Right forelimb (tissue), 1 donor: ENCODE measurements at regions not wholly inside any gene's neighbourhood (a gene's known extent, or its start where the extent isn't known, plus 50 kb on each side); places are given as distances from the start of the nearest gene placed in this dataset.

ENCODE experiments used
- DNase-seq: peaks from one replicate; pipeline ENCODE4 v3.0.0-alpha.2; 2018

DNA sequence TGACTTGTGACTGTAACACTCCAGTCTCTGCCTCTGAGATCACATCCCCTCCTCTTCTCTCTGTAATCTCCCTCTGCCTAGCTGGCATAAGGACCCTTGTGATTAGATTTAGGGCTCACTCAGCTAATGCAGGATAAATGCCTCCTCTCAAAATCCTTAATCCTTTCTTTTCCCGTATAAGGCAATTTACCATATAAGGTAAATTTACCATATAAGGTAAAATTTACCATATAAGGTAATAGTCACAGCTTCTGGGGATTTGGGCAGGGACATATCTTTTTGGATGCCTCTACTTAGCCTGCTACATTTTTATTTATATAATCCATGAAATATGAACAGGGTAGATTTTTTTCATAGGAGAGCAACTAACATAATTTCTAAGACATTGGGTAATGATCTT is 318.0 kb upstream of the PUM3 start:
- DNase-seq = no peak

- no peak for DNase-seq
These were observed 313.1 kb upstream of the PUM3 start for GRCh38 chr9:3157011-3157410.

GRCh38 chr9:3151672-3152576 is 308.0 kb upstream of the PUM3 start:
- DNase-seq = no peak

DNA sequence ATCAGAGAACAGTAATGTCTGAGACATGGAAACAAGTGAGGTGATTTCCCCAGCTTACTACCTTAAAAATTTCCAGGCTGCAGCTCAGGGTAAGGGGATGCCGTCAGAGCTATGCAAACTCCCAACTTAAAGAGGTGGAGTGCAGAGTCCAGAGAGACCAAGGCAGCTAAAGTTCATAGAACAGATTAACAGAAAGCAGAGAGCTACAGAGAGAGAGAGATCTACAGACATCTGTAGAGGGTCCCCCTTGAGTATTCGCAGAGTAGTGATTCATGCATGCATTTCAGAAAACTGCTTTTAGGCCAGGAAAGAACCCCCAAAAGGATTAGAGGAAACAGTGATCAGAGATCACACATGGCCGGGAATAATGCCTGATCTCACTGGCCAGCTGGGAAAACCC is 306.2 kb upstream of the PUM3 start:
- no peak for DNase-seq

GRCh38 chr9:3138231-3139229 is 294.6 kb upstream of the PUM3 start:
- DNase-seq = no peak

GRCh38 chr9:3137347-3137695 is 293.4 kb upstream of the PUM3 start:
- no peak for DNase-seq

DNA sequence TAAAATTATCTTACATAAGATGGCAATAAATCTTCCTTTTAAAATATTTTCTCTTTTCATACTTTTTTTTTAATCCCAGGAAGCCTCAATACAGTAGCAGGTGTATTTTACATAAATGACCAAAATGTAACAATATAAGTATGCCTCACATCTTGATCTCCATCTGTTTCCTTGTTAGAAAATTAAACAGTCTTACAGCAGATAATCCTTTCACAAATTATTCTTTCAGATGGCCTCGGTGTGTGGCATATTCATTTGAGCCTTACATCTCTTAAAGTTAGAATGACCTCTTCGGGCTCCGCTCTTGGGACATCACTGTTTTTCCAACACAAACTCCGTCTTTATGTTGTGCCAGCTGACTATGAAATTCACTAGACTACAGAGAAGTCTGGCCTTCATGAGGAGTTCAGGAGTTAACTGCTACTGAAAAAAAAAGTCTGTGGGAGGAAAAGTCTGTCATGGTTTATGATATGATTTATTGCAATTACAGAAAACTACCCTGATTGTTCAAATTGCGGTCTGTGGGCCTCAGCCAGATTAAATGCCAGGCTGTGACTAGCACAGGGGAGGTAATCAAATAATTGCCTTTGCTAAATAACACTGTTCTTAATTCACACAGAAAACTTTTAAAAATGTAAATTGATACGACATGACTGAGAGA is 292.9 kb upstream of the PUM3 start:
- DNase-seq = no peak

DNA sequence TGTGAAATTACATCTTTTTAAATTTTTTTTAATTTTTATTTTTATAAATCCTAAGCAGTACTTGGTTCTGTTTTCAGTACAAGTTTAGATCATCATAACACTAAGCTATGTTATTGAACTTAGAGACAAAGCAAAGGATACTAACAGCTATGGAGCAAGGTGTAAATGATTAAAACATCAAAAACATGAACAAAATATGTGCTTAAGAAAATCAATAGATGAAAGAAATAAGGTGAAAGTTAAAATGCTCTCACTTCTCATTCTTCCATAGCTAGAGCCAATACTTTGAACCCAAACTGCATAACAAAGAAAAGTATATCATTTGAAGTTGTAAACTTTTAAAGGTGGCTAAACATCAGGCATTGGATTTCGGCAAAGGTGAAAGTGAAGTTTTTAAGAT is 292.3 kb upstream of the PUM3 start:
- DNase-seq = no peak

GRCh38 chr9:3127564-3127963 is 283.7 kb upstream of the PUM3 start:
- DNase-seq = no peak

DNA sequence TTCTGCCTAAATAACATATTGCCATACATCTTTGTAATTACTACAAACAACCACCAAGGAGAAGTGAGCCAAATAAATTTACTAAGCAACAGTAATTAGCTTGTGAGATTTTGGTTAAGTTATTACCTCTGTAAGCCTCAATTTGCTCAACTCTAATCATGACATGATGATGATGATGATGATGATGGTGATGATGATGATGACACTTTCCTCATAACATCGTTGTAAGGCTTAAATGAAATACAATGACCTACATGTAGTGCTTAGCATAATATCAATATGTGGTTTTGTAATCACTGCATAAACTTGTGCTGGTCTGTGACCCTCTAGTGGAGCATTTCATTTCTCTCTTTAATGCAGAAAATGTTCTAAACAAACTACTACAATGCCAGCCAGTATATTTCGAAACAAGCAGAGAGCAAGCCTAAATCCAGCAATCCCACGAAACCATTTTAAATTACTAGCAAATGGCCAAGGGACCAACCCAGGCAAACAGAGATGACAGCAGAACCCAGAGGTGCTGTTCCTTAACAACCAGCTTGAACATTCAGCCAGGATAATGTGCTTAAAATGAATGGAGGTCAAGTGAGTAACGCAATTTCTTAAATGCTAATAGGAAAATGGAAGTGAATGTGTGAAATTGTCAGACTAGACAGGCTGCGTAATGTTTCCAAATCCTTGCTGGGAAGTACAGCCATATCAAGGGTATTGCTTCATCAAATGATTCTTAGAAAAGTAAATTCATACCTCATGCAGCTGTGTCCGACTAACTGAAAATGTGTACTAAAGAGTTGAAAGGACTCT is 281.9 kb upstream of the PUM3 start:
- no peak for DNase-seq

DNA sequence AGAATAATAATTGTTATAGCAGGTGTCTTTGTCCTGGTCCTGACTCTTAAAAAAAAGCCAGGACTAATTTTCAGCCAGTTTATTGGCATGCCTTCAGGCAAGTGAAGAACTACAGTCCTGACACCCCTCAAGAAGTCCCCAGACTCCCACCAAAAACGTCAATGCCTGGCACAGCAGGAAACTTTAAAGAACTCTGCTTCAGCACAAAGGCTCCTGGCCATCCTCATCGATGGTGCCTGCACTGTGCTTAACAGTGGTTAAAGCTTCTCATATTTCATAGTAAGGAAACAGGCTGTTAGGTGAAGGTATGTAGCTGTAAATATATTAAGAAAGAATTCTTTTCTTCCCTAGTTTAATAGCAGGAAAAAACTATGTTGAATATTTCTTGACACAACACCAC is 280.1 kb upstream of the PUM3 start:
- DNase-seq = no peak

DNA sequence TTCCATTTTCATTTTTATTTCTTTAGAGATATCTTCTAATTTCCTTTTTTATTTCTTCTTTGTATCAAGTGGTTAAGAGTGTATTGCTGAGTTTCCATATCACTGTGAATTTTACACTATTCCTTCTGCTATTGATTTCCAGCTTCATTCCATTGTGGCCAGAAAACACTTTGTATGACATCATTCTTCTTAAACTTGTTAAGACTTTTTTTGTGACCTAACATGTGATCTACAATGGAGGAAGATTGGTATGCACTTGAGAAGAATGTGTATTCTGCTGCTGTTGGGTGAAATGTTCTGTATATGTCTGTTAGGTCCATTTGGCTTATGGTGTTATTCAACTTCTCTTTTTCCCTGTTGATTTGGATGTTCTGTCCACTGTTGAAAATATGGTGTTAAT is 274.2 kb upstream of the PUM3 start:
- DNase-seq = no peak

DNA sequence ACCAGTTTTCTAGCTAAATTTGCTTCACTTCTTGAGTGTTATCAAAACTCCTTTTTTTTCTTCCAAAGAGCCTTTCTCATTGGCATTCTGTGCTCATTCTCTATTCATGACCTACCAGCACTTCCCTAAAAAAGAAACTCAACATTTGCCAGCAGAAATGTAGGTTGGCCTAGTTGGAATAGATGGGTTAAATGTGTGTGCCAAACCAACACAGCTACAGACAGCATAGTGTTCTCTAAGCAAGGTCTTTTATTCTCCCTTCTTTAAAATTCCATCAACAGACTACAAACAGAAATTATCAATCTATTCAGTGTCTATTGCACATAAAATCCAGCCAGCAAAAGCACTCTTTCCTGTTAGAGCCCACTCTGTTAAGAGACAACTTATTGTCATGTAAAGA is 255.8 kb upstream of the PUM3 start:
- DNase-seq = no peak

- no peak for DNase-seq
These were observed 244.3 kb upstream of the PUM3 start for GRCh38 chr9:3088219-3088618.

GRCh38 chr9:3087697-3088096 is 243.8 kb upstream of the PUM3 start:
- DNase-seq = no peak

- DNase-seq = no peak
These were observed 237.1 kb upstream of the PUM3 start for GRCh38 chr9:3080951-3081350.

DNA sequence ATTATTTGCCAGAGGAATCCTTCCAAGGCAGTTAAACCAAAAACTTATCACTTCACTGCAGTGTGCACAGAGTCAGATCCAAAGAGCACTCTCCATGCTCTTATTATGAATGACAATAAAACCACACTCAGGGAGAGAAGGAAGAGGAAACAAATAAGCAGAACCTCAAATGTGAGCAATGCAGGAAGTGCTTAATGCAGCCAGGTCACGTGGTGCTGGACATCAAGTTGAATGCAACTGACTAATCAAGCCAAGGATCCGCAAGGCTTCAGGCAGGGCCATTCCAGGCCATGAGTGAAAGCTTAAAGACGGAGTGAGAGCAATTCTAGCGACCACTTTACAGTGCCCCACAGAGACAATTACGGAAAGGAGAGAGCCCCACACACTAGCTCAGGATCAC is 230.4 kb upstream of the PUM3 start:
- no peak for DNase-seq

- DNase-seq = no peak
These were observed 222.7 kb upstream of the PUM3 start for GRCh38 chr9:3066591-3066990.

DNA sequence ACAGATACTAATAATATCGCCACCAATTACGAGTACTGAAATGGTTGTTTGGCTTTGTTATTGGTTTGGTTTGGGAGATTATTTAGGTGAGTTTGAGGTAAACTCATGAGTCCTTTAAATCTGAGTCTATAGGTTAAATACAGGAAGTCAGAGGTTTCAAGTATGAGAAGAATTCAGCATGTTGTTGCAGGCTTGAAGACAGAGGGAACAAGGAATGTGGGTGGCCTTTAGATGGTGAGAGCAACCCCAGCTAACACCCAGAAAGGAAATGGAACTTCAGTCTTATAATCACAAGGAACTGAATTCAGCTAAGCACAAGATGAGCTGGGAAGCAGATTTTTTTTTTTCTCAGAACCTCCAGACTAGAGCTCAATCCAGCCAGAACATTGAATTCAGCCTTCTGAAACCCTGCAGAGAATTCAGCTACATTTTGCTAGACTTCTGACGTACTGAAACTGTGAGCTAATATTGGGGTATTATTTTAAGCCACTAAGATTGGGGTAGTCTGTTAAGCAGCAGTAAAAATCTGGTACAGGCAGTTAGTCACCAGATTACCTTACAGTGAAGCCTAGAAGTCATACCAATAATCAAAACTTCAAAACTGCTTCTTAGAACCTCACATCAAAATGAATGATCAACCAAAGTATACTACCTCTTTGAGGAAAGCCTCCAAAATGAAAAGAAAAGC is 216.0 kb upstream of the PUM3 start:
- DNase-seq = no peak

DNA sequence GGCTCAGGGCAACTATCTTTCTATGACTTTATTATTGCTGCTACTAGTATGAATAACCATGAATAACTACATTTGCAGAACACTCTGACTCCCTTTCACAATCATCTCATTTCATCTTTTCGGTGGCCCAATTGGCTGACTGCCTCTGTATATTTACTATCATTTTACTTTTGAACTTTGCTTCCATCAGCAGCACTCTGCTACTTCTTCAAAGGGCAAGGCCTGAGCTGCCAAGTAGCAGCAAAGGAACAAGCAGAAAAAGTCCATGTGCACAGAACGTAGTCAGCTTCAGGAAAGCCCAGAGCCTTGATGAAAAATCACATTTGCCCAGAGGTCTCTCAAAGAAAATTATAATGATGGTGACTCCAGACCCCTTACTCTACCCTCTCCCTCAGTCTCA is 214.5 kb upstream of the PUM3 start:
- no peak for DNase-seq

- DNase-seq = no peak
These were observed 210.2 kb upstream of the PUM3 start for GRCh38 chr9:3054017-3054586.

DNA sequence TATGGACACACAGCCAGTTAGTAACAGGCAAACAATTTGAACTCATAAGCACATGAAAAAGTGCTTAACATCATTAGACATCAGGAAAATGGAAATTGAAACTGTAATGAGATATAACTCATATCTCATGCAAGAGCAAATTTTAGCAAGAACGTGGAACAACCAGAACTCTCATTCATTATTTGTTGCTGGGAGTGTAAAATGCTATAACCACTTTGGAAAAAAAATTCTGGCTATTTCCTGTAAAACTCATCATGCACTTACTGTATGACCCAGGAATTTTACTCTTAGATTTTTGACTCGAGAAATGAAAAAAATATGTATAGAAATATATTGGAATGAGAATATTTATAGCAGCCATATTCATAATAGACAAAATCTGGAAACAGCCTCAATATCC is 205.7 kb upstream of the PUM3 start:
- no peak for DNase-seq
